Glomerular visceral epithelial cell (primary cell): ENCODE measurements at regions not wholly inside any gene's neighbourhood (a gene's known extent, or its start where the extent isn't known, plus 50 kb on each side); places are given as distances from the start of the nearest gene placed in this dataset.

ENCODE experiments used
- DNase-seq: peaks from one replicate; pipeline ENCODE4 v3.0.0-alpha.2; 2016; ENCODE audit errors: extremely low spot score

- DNase-seq, result no peak
Measured at GRCh38 chr2:239882781-239883180, 142.4 kb downstream of the NDUFA10 start.

GRCh38 chr2:239882331-239882732 is 142.8 kb downstream of the NDUFA10 start:
- DNase-seq, result no peak

DNA sequence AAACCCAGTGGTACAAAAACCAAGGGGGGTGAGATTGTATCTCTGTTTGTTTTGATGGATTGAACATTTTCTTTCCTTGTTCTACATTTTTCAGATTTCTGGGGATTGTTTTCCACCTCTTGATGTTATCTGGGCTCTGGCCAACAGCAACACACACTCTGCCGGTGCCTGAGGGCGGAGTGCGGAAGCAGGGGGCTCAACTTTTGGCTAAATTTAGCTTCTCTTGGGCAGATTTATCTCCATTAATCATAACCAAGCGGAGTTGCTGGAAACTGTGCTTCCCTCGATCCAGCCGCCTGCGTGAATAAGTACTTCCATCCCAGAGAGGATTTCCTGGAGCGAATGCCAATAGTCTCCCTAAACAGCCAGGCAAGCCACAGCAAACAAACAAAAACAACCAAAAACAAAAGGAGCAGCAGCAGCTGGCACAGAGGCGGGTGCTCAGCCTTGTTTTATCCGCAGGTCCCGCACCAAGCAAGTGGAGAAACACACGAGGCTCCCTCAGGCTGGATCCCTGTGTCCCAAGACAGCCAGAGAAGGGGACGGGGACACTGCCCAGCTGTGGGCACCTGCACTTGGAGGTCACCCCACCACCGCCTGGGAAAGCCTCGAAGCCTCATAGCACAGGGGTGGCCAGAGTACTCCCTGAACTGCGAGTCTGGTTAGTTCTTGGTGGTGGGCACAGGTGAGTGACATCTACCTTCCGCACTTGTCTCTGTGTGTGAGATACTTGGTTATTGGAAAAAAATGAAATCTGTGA is 143.4 kb downstream of the NDUFA10 start:
- DNase-seq, result no peak

DNA sequence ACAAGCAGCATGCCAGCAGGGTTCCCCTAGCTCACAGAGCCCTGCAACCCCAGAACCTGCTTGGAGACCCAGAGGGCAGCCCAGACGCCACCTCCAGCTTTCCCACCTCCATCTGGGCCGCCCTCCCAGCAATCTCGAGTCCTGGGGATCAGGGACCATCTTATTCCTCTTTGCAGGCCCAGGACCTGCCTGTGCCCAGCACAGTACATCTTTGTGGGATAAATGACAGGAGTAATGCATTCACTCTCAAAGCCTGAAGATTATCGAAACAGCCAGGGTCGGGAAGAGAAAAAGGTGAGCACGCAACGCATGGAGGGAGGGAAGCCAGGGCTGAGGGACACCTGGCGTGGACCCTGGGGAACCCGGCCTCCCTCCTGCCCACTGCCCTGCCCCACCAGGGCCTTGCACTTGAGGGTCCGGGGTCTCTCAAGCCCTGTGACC is 144.1 kb downstream of the NDUFA10 start:
- DNase-seq, result no peak

DNA sequence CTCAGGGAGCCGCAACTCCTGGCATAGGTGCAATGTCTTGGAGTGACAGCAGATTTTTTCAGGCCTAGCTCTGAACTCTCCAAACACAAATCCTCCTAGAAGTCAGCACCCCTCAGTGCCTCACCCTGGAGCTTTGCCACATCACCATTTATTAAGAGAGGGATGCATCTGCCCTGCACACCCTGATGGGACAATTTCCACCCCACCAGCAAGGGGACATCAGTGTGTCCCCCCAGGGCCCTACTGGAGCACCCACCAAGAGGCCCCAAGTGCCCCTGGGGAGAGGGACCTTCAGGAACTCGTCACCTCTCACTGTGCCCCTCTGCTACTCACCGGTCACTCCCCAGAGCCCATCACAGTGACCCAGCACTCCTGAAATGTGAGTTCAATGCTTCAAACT is 144.7 kb downstream of the NDUFA10 start:
- DNase-seq, result no peak

GRCh38 chr2:239879423-239880084 is 145.6 kb downstream of the NDUFA10 start:
- DNase-seq, result no peak

- no peak for DNase-seq
Measured at GRCh38 chr2:239878686-239879085, 146.5 kb downstream of the NDUFA10 start.

GRCh38 chr2:239876948-239877289 is 148.2 kb downstream of the NDUFA10 start:
- DNase-seq, result no peak

DNA sequence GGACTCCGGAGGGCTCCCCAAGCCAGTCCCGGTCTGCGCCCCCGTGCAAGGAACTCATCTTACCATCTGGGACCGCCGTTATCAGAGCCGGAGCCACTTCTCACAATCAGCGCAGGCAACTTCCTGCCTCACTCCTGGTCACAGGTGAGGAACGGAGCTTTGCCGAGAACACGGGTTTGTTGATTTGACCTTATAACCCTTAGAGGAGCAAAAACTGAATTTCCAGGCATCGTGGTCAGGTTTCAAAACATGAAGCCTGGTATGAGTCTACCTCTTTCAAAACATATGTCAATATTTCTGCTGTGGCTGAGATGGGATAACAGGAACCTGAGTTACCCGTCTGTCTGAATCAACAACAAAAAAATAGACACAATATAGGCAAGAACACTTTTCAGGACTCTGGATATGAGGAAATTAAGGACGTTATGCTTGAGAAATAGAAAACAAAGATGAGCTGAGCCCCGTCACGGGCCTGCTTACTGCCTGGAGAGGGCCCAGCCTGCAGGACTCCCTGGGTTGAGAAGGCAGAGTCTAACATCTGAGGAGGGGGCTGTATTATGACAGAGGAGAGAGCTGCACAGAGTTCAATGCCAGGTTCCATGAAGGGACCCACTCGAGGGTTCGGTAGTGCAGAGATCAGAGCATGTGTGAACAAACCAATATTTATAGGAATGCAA is 148.7 kb downstream of the NDUFA10 start:
- DNase-seq, result no peak

GRCh38 chr2:239874636-239875356 is 150.3 kb downstream of the NDUFA10 start:
- no peak for DNase-seq

GRCh38 chr2:239873656-239874635 is 151.2 kb downstream of the NDUFA10 start:
- DNase-seq, result no peak

GRCh38 chr2:239871481-239872435 is 153.4 kb downstream of the NDUFA10 start:
- no peak for DNase-seq

GRCh38 chr2:239870863-239871262 is 154.3 kb downstream of the NDUFA10 start:
- no peak for DNase-seq

- DNase-seq, result no peak
Measured at GRCh38 chr2:239870276-239870675, 154.9 kb downstream of the NDUFA10 start.

GRCh38 chr2:239869272-239870155 is 155.6 kb downstream of the NDUFA10 start:
- no peak for DNase-seq

DNA sequence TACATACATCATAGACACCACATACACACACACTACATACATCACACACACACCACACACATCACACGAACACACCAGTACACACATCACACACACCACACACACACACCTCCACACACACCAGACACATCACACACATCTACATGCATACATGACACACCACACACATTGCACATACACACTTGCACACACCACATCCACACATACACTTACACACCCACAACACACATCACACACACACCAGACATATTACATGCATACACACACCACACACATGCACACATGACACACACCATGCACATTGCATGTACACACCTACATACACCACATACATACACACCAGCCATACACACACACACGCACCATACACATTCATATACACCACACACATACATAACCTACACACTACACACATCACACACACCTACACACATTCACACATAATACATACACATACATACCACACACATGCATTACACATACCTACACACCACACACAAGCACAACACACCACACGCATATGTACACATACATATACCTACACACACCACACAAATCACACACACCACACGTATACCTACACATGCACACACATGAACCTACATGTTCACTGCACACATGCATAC is 156.5 kb downstream of the NDUFA10 start:
- DNase-seq, result no peak

GRCh38 chr2:239866778-239867177 is 158.4 kb downstream of the NDUFA10 start:
- no peak for DNase-seq

- DNase-seq, result no peak
Measured at GRCh38 chr2:239866350-239866749, 158.8 kb downstream of the NDUFA10 start.
